Ishikawa (cell line): ENCODE measurements at regions not wholly inside any gene's neighbourhood (a gene's known extent, or its start where the extent isn't known, plus 50 kb on each side); places are given as distances from the start of the nearest gene placed in this dataset.

Experiments used
- CEBPB ChIP-seq: IDR thresholded peaks from 2 replicates; pipeline ENCODE4 v1.6.1; 2012
- CREB1 ChIP-seq: IDR thresholded peaks from 2 replicates; pipeline ENCODE4 v1.6.1; 2012; ENCODE audit warnings: low read depth
- EGR1 ChIP-seq: IDR thresholded peaks from 2 replicates; pipeline ENCODE4 v1.6.1; 2012
- EP300 ChIP-seq: IDR thresholded peaks from 2 replicates; pipeline ENCODE4 v1.6.1; 2012; ENCODE audit warnings: borderline replicate concordance
- FOXM1 ChIP-seq: IDR thresholded peaks from 2 replicates; pipeline ENCODE4 v1.6.1; 2012; ENCODE audit warnings: low read depth, borderline replicate concordance
- NFIC ChIP-seq: IDR thresholded peaks from 2 replicates; pipeline ENCODE4 v1.6.1; 2012
- RAD21 ChIP-seq: IDR thresholded peaks from 2 replicates; pipeline ENCODE4 v1.6.1; 2012; ENCODE audit warnings: low read depth
- TAF1 ChIP-seq: IDR thresholded peaks from 2 replicates; pipeline ENCODE4 v1.6.1; 2012; ENCODE audit warnings: low read depth, mild to moderate bottlenecking
- TCF12 ChIP-seq: IDR thresholded peaks from 2 replicates; pipeline ENCODE4 v1.6.1; 2012; ENCODE audit warnings: low read depth
- TEAD4 ChIP-seq: IDR thresholded peaks from 2 replicates; pipeline ENCODE4 v1.6.1; 2012
- YY1 ChIP-seq: IDR thresholded peaks from 2 replicates; pipeline ENCODE4 v1.6.1; 2012; ENCODE audit warnings: low read depth
- ZBTB7A ChIP-seq: IDR thresholded peaks from 2 replicates; pipeline ENCODE4 v1.6.1; 2012; ENCODE audit warnings: low read depth
- TF ChIP-seq, protein P1 (sequence below): IDR thresholded peaks from 2 replicates; pipeline ENCODE4 v1.6.1; 2012
- TF ChIP-seq, protein P2 (sequence below): IDR thresholded peaks from 2 replicates; pipeline ENCODE4 v1.6.1; 2012
- TF ChIP-seq, protein P3 (sequence below): IDR thresholded peaks from 2 replicates; pipeline ENCODE4 v1.6.1; 2012; ENCODE audit warnings: low read depth, mild to moderate bottlenecking

DNA sequence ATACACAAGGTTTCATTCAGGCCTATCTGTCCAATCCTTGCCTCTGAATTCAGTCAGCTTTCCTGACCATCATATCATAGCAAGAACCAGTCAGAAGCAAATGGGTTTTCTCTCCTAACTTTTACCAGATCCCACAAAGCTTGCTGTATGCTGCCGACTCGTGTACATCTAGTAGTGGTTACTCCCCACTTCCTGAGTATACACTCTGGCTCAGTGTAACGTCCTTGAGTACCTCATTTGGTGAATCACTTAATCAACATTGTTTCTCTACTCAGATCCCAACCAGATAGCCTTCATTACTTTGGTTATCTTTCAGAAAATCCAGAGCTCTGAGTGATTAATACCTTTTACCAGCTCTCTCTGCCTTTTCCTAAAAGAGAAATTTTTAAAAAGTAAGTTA, 728.2 kb downstream of the GALC start:
- TF ChIP-seq ZBTB7A, result no peak

DNA sequence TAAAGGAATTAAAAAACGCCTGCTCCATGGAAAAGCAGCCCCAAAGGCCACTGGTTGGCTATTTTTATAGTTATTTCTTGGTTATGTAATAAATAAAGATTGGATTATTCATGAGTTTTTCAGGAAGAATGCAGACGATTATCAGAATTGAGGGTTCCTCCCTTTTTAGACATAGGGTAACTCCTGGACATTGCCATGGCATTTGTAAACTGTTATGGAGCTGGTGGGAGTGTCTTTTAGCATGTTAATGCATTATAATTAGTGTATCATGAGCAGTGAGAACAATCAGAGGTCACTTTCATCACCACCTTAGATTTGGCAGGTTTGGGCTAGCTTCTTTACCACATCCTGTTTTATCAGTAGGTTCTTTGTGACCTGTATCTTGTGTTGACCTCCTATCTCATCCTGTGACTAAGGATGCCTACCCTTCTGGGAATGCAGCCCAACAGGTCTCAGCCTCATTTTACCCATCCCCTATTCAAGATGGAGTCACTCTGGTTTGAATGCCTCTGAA, 728.7 kb downstream of the GALC start:
- TF ChIP-seq EGR1 (no peak), YY1 (no peak), ZBTB7A (no peak), TEAD4 (no peak)
- TF ChIP-seq, protein P1, sequence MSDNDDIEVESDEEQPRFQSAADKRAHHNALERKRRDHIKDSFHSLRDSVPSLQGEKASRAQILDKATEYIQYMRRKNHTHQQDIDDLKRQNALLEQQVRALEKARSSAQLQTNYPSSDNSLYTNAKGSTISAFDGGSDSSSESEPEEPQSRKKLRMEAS, result no peak

DNA sequence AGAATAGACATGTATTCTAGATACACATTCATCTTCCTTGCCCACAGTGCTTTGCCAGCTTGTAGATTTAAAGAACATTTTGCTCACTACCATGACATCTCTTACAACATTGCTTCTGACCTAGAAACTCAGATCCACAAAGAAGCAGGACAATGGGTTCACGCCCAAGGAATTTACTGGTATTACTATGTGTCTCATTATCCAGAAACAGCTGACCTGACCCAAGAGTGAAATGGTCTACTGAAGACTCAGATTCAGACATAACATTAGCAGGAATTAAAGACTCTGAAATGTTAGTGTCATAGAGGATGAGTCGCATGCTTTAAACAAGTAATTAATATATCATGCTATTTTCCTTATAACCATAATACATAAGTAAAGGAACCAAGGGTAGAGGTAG, 731.4 kb downstream of the GALC start:
- TF ChIP-seq FOXM1, result no peak
- TF ChIP-seq CEBPB, result no peak
- TF ChIP-seq, protein P2, sequence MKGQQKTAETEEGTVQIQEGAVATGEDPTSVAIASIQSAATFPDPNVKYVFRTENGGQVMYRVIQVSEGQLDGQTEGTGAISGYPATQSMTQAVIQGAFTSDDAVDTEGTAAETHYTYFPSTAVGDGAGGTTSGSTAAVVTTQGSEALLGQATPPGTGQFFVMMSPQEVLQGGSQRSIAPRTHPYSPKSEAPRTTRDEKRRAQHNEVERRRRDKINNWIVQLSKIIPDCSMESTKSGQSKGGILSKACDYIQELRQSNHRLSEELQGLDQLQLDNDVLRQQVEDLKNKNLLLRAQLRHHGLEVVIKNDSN, result no peak
- no peak for TF ChIP-seq YY1
- no peak for TF ChIP-seq ZBTB7A
- no peak for TF ChIP-seq RAD21
- TF ChIP-seq EP300, result no peak
- TF ChIP-seq, protein P1, result no peak
- no peak for TF ChIP-seq NFIC
- no peak for TF ChIP-seq TAF1
- no peak for TF ChIP-seq TEAD4
- TF ChIP-seq TCF12, result no peak
- no peak for TF ChIP-seq EGR1
- no peak for TF ChIP-seq CREB1
- TF ChIP-seq, protein P3, sequence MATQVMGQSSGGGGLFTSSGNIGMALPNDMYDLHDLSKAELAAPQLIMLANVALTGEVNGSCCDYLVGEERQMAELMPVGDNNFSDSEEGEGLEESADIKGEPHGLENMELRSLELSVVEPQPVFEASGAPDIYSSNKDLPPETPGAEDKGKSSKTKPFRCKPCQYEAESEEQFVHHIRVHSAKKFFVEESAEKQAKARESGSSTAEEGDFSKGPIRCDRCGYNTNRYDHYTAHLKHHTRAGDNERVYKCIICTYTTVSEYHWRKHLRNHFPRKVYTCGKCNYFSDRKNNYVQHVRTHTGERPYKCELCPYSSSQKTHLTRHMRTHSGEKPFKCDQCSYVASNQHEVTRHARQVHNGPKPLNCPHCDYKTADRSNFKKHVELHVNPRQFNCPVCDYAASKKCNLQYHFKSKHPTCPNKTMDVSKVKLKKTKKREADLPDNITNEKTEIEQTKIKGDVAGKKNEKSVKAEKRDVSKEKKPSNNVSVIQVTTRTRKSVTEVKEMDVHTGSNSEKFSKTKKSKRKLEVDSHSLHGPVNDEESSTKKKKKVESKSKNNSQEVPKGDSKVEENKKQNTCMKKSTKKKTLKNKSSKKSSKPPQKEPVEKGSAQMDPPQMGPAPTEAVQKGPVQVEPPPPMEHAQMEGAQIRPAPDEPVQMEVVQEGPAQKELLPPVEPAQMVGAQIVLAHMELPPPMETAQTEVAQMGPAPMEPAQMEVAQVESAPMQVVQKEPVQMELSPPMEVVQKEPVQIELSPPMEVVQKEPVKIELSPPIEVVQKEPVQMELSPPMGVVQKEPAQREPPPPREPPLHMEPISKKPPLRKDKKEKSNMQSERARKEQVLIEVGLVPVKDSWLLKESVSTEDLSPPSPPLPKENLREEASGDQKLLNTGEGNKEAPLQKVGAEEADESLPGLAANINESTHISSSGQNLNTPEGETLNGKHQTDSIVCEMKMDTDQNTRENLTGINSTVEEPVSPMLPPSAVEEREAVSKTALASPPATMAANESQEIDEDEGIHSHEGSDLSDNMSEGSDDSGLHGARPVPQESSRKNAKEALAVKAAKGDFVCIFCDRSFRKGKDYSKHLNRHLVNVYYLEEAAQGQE, result no peak

DNA sequence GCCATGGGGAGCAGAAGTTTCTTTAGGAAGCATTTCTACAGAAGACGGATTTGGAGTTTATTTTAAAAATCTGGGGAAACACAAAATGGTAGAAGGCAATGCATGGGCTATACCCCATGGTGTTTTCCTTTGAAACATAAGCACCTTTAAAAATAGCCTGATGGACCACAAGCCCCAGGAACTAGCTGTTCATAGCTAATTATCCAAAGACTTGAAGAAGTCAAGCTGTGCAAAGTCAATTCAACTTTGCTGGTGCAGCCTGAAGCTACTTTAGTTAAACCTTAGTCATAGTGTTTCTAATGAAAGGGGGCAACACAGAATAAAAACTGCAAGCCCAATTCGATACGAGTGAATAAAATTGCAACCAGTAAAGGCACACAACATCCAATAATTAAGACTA, 732.5 kb downstream of the GALC start:
- TF ChIP-seq NFIC, result no peak
- TF ChIP-seq CEBPB, result no peak
- TF ChIP-seq TAF1, result no peak
- TF ChIP-seq FOXM1, result no peak
- no peak for TF ChIP-seq YY1
- TF ChIP-seq, protein P2, result no peak
- TF ChIP-seq, protein P1, result no peak
- no peak for TF ChIP-seq ZBTB7A
- no peak for TF ChIP-seq EP300
- TF ChIP-seq TEAD4, result no peak
- no peak for TF ChIP-seq TCF12
- no peak for TF ChIP-seq EGR1
- TF ChIP-seq CREB1, result no peak
- TF ChIP-seq RAD21, result no peak
- TF ChIP-seq, protein P3, result no peak

DNA sequence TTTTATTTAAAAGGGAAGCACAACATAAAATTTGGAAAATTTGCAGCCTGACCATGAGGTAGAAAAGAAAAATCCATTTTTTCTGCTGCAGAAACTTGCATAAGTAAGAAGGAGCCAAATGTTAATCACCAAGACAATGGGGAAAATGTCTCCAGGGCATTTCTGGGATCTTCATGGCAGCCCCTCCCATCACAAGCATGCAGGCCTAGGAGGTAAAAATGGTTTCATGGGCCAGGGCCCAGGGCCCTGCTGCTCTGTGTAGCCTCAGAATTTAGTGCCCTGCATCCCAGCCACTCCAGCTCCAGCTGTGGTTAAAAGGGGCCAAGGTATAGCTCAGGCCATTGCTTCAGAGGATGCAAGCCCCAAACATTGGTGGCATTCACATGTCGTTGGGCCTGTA, 735.6 kb downstream of the GALC start:
- TF ChIP-seq, protein P2, result no peak
- TF ChIP-seq EP300 (no peak), TCF12 (no peak), ZBTB7A (no peak), CREB1 (no peak), CEBPB (no peak)

DNA sequence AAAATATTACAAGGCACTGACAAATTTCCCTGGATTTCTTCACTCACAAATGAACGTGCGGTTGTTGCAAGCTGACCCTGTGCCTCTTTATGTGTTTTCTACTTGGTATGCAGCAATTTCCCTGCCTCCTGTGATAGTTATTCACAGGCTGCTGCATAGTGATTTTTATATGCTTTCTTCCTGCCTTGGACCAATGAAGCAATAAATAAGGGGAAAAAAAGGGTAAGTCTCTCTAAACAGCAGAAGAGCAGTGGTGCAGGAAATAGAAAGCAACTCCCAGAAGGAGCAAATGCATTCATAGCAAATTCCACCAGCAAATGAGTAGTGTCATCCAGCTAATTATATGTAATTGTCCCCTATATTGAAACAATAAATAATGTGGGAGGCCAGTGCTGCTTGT, 737.9 kb downstream of the GALC start:
- no peak for TF ChIP-seq CEBPB
- TF ChIP-seq, protein P1, result no peak
- TF ChIP-seq ZBTB7A, result no peak
- no peak for TF ChIP-seq EP300
- TF ChIP-seq NFIC, result no peak
- TF ChIP-seq TEAD4, result no peak
- TF ChIP-seq YY1, result no peak
- no peak for TF ChIP-seq FOXM1
- TF ChIP-seq, protein P3, result no peak
- no peak for TF ChIP-seq EGR1
